RWPE2 (cell line): ENCODE measurements at regions not wholly inside any gene's neighbourhood (a gene's known extent, or its start where the extent isn't known, plus 50 kb on each side); places are given as distances from the start of the nearest gene placed in this dataset.
"Not testable (repeated sequence)": the region's sequence is repeated elsewhere in the genome, so short reads cannot be mapped to it uniquely, and the experiment has no call there.

Experiments
- ATAC-seq: fragments of 200-7000 bp; cut with Tn5 transposase; 3 replicates; pipeline ENCODE4 v1.9.1; 2021; ENCODE audit warnings: low read depth
- DNase-seq: peaks from one replicate; pipeline ENCODE4 v3.0.0-alpha.2; 2020; ENCODE audit warnings: low spot score
- H3K27ac ChIP-seq: fragments of 450-650 bp; 2 replicates; pipeline ENCODE4 v1.5.1; 2017; ENCODE audit warnings: mild to moderate bottlenecking; ENCODE audit not compliant: poor library complexity, severe bottlenecking
- H3K27me3 ChIP-seq: fragments of 250-450 bp; sonication (Bioruptor Pico); 2 replicates; pipeline ENCODE4 v1.5.1; 2021; ENCODE audit warnings: mild to moderate bottlenecking, moderate library complexity; ENCODE audit not compliant: insufficient read depth, poor library complexity, severe bottlenecking
- H3K36me3 ChIP-seq: fragments of 250-450 bp; sonication (Bioruptor Pico); 2 replicates; pipeline ENCODE4 v1.5.1; 2020; ENCODE audit warnings: low read depth, mild to moderate bottlenecking, moderate library complexity
- H3K4me1 ChIP-seq: fragments of 250-450 bp; sonication (Bioruptor Pico); 2 replicates; pipeline ENCODE4 v1.5.1; 2021; ENCODE audit warnings: mild to moderate bottlenecking, moderate library complexity; ENCODE audit not compliant: insufficient read depth, poor library complexity, severe bottlenecking
- H3K4me3 ChIP-seq: fragments of 250-450 bp; sonication (Bioruptor Pico); 2 replicates; pipeline ENCODE4 v1.5.1; 2021; ENCODE audit warnings: mild to moderate bottlenecking, moderate library complexity; ENCODE audit not compliant: severe bottlenecking
- H3K9me3 ChIP-seq: fragments of 250-450 bp; sonication (Bioruptor Pico); 2 replicates; pipeline ENCODE4 v1.5.1; 2021; ENCODE audit warnings: mild to moderate bottlenecking, moderate library complexity; ENCODE audit not compliant: severe bottlenecking
- CTCF ChIP-seq: fragments of 450-650 bp; IDR thresholded peaks from one replicate; pipeline ENCODE4 v1.5.1; 2017; ENCODE audit warnings: mild to moderate bottlenecking, moderate library complexity; ENCODE audit not compliant: poor library complexity, severe bottlenecking

- Histone ChIP-seq H3K36me3 (no peaks in the 10 kb centered on the region), H3K4me3 (no peak overlapping the region), H3K27me3 (no peaks in the 10 kb centered on the region), H3K27ac (no peak overlapping the region), H3K9me3 (peaks cover 3% of the 10 kb centered on the region), H3K4me1 (no peaks in the 10 kb centered on the region)
- no peak for TF ChIP-seq CTCF
- ATAC-seq = no peak
- no peak for DNase-seq
Measured at GRCh38 chr9:13911473-13911872, 402.5 kb downstream of the NFIB start.

- not testable (repeated sequence) for H3K36me3 ChIP-seq, H3K9me3 ChIP-seq, H3K27me3 ChIP-seq, DNase-seq, H3K4me1 ChIP-seq, ATAC-seq, H3K4me3 ChIP-seq, H3K27ac ChIP-seq
Measured at GRCh38 chr9:13907842-13908241, 406.1 kb downstream of the NFIB start.

- Histone ChIP-seq H3K9me3 (peaks cover 3% of the 10 kb centered on the region), H3K27ac (no peak overlapping the region), H3K4me1 (peaks cover 17% of the 10 kb centered on the region), H3K4me3 (no peak overlapping the region), H3K36me3 (no peaks in the 10 kb centered on the region), H3K27me3 (no peaks in the 10 kb centered on the region)
- no peak for ATAC-seq
- no peak for TF ChIP-seq CTCF
- DNase-seq = no peak
Measured at GRCh38 chr9:13904746-13905145, 409.2 kb downstream of the NFIB start.

GRCh38 chr9:13904311-13904710, 409.6 kb downstream of the NFIB start:
- ATAC-seq = no peak
- Histone ChIP-seq H3K36me3 (no peaks in the 10 kb centered on the region), H3K9me3 (peaks cover 3% of the 10 kb centered on the region), H3K4me3 (no peak overlapping the region), H3K4me1 (peaks cover 21% of the 10 kb centered on the region), H3K27me3 (no peaks in the 10 kb centered on the region), H3K27ac (no peak overlapping the region)
- no peak for TF ChIP-seq CTCF
- DNase-seq = no peak

- no peak overlapping the region for H3K4me3 ChIP-seq
- TF ChIP-seq CTCF = no peak
- DNase-seq = no peak
- no peak overlapping the region for H3K27ac ChIP-seq
- no peaks in the 10 kb centered on the region for H3K27me3 ChIP-seq
- H3K36me3 ChIP-seq = no peaks in the 10 kb centered on the region
- ATAC-seq = no peak
- peaks cover 21% of the 10 kb centered on the region for H3K4me1 ChIP-seq
- peaks cover 3% of the 10 kb centered on the region for H3K9me3 ChIP-seq
Measured at GRCh38 chr9:13902286-13903066, 411.5 kb downstream of the NFIB start.
